HG03469 (cell line): ENCODE measurements at regions not wholly inside any gene's neighbourhood (a gene's known extent, or its start where the extent isn't known, plus 50 kb on each side); places are given as distances from the start of the nearest gene placed in this dataset.
"Not testable (repeated sequence)": the region's sequence is repeated elsewhere in the genome, so short reads cannot be mapped to it uniquely, and the experiment has no call there.

Experiments used
- ATAC-seq: cut with Tn5 transposase; IDR thresholded peaks from one replicate; pipeline ENCODE4 v1.9.1; 2021; ENCODE audit warnings: mild to moderate bottlenecking, moderate library complexity, moderate number of reproducible peaks; ENCODE audit not compliant: unreplicated experiment

DNA sequence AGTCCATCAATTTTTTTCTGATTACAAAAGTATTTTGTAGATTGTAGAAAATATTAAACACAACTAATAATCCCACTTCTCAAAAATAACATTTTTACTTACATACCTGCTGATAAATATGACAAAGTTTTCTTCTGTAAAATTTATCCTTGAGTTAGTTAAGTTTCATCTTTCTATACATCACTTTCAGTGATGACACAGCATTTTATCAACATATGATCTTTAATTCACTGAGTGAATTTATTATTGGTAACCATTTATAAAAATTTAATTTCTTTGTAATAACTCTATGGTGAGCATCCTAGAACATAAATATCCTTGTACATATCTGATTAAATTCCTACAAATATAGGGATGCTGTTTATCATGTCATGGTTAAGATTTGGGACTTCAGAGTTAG lies 385.0 kb upstream of the SLC35B3 start:
- ATAC-seq: no peak

DNA sequence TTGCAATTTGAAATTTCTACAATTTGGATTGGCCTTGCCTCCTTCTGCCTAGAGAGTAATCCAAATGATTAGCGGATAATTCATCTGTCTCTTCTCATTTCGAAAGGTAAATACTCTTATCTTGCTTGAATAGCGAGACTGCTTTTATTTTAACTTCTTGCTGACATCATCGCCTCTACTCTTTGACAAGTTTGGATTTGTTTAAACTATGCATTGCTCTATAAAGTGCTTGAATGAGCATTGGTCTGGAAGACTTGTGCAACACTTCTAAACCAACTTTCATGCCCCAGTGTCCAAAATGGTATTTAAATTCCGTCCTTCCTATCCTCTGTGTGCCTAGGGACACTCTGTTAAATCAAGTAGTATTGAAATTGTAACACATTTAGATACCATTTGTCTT lies 384.1 kb upstream of the SLC35B3 start:
- no peak for ATAC-seq

DNA sequence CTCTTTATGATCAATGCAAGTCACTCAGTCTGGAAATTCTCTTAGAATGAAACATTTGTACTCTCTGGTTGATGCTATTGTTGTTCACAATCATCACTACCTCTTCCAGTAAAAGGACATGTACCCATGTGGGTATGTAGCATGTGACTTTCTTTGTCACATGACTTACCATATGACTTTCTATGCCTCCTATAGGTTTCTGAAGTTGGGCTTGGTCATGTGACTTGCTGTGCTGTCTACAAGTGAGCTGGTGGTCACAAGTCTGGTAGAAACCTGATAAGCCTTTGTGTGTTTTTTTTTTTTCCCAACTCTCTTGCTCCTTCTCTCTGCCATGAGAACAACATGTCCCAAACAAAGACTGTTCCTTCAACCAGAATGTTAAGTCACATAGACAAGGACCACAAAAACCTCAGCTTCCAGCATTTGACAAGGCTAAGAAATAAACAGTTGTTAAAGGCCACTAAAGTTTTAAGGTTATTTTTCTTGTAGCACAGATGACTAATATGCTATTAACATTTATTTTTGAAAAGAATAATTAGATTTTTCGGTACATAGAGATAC lies 379.2 kb upstream of the SLC35B3 start:
- no peak for ATAC-seq

DNA sequence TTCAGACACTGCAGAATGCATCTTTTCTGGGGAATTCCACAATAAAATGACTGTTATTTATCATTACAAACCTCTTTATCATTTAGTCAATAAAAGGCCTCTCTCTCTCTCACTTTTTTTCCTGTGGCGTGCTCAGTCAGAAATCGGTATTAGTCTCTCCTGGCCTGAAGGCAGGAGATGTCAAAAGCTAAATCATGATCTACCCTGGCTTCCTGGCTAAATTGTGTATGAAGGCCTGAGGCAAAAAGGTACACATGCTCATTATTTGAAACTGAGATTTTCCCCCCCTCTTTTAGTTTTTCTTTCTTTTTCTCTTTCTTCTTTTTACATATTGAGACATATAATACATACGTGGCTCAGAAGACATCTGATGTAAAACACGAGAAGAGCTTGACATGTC lies 375.0 kb upstream of the SLC35B3 start:
- no peak for ATAC-seq

DNA sequence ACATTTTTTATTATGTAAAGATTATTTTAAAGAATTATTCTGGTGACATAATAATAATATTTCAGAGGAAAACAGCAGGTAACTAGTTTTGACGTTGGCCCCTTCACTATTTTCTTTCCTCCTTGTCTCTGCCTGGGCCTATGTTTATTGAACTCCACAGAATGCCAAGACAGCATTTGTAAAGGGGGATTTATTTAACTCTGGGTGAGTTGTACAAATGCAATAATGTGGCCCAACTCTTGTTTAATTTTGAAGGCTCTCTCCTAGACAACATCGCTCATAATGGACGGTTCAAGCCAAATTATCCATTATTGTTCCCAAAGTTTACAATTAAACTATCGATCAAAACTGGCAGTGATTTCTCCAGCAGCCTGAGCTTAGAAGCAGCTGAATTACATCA lies 374.3 kb upstream of the SLC35B3 start:
- no peak for ATAC-seq

DNA sequence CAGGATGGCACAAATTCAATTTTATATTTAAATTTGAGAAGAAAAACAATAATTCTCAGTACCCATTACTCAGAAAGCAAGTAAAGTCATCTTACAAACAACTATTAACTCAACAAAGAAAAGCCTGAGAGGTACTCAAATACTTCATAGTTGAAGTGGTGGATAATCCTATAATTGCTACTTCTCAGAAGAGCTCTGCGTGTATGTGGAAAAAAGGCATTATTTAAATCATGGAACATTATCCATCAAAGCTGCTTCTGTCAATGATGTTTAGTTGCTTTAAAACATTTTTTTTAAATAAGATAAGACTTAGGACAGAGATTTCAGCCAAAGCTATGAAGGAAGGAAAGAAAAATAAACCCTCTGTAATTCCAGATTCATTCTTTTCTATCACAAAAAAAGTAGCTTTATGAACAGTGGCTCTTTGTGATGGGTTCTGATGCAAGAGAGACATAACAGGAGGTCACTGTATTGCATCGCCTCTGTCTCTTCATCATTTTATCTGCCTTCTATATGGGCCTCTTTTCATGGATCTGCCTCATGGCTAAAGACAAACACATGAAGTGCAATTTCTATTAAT lies 367.9 kb upstream of the SLC35B3 start:
- ATAC-seq: no peak

DNA sequence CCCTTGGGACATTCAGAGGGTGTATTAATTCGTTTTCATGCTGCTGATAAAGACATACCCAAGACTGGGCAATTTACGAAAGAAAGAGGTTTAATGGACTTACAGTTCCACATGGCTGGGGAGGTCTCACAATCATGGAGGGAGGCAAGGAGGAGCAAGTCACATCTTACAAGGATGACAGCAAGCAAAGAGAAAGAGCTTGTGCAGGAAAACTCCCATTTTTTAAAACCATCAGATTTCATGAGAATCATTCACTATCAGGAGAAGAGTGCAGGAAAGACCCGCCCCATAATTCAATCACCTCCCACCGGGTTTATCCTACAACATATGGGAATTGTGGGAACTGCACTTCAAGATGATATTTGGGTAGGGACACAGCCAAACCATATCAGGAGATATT lies 367.1 kb upstream of the SLC35B3 start:
- not testable (repeated sequence) for ATAC-seq

DNA sequence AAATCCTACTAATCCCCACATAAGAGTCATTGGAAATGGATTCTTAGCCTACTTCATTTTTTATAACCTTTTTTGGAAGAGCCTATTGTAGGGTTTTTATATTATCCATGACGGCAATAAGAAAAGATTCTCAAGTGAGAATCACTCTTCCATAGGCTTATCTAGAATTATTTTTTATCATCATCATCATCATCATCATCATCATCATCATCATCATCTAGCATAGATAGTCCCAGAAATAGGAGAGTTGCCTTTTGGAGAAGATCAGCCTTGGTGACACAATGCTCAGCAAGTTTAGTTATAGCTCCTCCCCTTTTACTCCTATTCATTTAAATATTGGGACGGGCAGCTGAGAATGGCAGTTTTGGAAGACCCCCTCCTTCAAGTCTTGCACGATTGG lies 359.1 kb upstream of the SLC35B3 start:
- ATAC-seq: no peak

DNA sequence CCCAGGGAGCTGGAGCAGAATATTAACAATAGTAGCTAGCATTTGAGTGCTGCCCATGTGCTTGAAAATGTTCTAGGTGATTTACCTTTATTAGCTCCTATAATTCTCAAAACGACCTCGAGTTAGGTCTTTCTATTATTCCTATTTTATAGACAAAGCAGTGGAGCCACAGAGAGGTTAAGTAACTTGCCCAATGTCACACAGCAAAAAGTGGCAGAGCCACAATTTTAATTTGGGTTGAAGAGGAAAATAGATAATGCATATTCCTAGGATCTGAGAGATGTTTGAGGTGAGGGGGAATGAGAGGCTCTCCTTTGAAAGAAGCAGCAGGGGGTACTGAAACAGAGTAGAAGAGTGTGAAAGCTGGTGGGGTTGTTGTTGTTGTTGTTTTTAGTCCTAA lies 354.5 kb upstream of the SLC35B3 start:
- no peak for ATAC-seq

DNA sequence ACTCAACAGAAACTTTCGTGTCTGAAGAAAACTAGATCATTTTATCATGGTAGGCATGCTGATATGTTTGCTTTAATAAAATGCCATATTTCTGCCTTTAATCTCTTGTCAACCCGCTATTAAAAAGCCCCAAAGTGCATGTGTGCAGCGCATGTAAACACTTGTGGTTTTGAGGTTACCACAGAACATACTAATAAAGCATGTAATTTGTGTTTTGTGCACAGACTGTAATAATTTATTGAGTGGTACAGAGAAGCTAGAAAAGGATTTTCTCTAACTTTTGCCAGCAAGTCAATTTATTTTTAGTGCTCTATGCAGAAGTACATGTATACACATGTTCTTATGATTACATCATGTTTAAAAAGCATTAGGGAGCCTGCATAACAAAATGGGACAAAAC lies 349.9 kb upstream of the SLC35B3 start:
- ATAC-seq: no peak

DNA sequence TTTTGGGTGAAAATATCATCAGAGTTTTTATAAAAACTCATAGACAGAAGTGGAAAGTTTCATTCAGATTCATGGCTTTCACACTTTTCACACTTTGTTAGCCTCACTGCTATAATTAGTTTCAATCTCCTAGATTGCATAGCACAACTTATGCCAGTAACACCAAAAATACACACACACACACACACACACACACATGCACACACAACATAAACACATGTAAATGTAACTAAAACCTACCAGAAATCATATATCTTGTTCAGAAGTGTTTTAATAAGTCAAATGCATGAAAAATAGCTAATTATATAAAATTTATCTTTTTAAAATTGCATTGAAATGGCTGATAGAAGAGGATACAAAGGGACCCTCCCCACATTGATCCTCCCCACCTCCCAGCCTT lies 347.8 kb upstream of the SLC35B3 start:
- ATAC-seq: no peak

DNA sequence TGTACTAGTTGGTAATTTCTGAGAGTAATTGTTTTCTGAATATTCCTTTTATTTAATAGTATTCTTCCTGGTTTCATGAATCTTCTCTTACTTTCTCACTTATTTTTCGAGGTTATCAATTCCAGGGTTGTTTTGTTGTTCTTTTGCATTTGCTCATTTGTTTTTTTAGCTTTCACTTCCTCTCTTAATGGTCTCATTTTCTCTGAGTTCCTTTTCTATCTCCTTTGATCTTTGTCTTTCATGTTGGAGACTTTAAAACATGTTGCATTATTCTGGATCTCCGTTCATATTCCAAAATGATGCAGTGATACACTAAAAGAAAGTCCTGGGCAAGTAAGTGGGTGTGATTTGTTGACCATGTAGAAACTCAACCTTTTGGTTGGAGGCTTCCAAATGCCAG lies 345.3 kb upstream of the SLC35B3 start:
- ATAC-seq: no peak

DNA sequence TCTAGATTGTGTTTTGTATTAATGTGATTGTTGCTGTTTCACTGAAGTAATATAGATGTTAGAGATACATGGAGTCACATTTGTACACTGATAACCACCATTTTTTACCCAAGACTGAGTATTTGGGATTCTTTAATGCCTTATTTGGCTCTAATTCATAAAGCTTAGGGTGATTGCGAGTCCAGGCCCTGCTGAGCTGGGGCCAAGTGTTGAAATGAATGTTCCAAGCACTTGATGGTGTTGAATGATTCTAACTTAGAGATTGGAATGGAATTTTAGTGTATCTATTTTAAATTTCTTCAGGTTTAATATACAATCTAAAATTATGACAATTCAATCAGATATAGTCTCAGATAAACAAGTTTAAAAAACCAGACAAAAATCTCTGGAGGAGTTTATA lies 329.4 kb upstream of the SLC35B3 start:
- ATAC-seq: no peak

DNA sequence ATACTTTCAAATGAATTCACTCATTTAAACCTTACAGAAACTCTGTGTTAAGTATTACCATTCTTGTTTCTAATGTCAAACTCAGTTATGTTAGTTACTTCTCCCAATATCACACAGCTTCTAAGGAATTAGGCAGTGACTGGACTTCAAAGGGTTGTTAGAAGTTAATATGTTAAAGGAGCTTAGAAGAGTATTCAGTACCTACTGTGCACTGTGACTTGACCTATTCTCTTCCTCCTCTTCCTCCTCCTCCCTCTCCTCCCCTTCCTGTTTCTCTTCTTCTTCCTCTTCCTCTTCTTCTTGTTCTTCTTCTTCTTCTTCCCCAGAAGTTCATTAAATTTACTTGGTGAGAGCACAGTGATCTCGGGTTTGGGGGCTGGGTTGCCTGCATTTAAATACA lies 325.6 kb upstream of the SLC35B3 start:
- ATAC-seq: no peak

DNA sequence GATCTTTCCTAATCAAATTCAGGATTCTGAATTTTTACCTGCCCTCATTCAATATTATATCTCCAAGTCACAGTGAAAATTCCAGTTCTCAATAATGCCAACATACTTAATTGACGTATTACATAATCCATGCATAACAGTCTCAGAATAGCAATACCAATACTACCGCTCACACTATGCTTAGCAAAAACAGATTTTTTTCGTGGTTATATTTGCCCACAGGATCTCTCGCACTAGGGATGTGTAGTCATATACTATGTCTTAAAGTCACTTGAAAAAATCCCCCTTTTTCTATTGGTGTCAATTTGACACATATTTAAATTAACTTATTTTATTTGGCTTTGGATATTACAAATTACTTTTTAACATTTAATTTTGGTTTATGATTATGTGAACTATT lies 323.1 kb upstream of the SLC35B3 start:
- ATAC-seq: no peak

DNA sequence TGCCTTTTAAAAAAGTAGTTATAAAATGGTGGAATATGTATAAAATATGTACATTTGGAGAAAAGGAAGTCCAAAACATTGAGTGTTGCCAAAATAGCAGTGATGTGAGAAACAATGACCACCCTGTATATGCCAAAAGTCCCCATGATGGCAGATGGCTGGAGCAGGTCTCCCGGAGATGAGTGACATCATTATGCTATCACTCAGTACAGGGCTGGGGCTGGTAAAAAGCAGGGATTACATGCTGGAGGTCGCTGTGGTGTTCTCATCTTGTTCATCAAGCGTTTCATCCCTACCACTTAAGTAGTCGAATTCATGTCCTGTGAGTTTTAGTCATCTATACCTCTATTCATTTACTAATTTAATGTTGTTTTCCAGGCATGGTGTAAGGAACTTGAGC lies 315.3 kb upstream of the SLC35B3 start:
- no peak for ATAC-seq

DNA sequence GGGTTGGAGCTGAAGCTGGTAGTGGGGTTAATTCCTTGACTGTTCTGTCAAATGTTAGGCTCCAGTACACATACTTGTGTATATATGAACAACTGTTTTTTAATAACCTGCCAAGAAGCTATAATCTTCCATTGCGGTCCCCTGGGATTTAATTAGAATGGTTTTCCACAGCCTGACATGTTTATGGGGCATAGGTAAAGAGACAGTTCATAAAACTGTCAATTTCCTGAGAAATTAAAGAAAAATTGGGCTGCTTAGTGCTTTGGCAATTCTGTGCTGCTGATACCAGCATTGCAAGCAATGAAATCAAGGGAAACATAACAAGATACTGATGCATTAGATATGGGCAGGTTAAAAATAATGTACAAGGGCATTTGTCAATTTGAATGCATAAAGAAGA lies 314.1 kb upstream of the SLC35B3 start:
- ATAC-seq: no peak

DNA sequence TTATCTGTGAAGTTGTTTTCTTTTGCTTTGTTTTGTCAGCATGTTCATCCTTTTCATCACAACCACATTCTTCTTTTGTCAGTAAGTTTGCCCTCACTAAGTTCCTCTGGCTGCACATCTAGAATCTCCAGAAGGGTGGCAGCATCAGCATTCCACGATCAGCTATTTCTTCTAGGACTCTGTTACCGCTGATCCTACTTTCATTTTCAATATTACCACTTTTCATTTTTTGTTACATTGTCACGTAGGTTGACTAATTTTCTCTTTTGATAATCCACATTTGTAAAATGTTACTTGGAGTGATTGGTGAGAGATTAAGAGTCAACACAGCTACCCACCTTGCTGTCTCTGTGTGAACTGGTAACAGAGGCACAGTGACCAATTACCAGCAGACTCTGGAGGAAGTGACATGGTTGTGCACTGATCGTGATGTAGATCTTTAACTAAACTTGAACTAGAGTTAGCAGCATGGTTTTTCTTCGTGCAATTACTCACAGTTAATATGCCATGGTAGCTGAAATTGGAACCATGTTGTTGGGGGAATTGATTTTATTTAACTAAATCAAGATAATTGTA lies 307.9 kb upstream of the SLC35B3 start:
- peak; percentile 61 for ATAC-seq

DNA sequence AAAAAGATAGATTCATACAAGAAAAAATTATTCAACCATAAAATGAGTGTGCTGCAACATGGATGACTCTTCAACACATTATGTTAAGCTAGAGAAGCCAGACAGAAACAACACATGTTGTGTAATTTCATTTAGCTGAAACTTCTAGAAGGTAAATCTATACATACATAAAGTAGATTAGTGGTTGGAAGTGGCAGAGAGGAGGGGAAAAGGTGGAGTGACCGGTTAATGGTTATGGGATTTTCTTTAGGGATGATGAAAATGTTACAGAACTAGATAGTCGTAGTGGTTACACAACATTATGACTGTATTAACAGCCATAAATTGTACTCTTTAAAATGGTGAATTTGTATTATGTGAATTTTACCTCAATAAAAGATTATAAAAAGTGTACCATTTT lies 304.1 kb upstream of the SLC35B3 start:
- ATAC-seq: no peak

DNA sequence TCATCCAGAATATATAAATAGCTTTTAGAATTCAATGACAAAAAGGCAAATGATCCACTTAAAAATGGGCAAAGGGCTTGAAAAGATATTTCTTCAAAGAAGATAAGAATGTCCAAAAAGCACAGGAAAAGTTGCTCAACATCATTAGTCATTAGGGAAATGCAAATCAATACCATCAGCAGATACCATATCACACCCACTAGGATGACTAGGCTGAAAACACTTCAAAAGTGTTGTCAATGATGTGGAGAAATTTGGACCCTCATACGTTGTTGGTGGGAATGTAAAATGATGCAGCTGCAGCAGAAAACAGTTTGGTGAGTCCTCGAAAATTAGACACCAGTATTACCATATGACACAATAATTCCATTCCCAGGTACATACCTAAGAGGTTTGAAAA lies 303.6 kb upstream of the SLC35B3 start:
- no peak for ATAC-seq

DNA sequence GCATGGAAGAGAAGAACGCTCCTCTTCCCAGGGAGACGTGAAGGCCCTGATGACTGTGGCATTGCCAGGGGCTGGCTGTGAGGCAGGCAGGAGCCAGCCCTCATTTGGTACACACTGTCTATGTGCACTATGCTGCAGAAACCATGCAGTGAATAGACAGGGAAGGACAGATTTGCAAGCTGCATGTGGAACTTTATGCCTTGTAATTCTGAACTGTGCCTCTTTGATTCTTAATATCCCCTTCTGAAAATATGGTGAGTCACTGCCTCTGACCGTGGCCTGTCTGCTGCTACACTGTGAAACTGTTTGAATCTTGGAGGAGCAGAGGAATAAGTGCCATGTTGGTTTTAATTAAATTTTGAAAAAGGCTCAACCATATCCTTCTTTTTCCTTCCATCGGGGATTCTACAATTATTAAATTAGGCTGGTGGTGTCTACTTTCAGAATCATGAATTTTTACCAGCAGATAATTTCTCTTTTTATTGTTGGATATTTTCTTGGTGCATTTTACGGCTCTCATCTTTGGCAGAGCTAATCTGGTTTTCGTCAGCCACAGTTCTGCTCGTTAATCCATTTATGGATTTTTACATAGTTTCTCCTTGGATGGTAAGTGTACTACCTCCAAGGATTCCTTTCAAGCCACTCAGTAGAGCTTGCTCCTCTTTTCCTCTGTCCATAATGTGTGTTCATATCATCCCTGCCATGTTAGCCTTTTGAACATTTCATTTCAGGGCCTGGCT lies 301.0 kb upstream of the SLC35B3 start:
- ATAC-seq: no peak

DNA sequence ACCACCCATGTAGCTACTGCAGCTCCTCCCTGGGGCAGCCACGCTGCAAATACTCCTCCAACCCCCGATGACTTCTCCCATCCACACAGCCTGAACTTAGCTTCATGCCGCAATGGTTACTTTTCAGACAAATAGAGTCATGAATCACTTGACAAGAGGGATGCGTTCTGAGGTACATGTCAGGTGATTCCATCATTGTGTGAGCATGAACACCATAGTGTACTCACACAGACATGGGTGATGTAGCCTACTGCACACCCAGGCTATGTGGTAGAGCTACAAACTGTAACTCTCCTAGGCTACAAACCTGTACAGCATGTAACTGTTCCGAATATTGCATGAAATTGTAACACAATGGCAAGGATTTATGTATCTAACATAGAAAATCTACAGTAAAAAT lies 298.5 kb upstream of the SLC35B3 start:
- no peak for ATAC-seq
